EH (cell line): ENCODE measurements at regions not wholly inside any gene's neighbourhood (a gene's known extent, or its start where the extent isn't known, plus 50 kb on each side); places are given as distances from the start of the nearest gene placed in this dataset.
A peak's percentile ranks its signal among the peaks of the same experiment; 100 is the strongest.
"Not testable (repeated sequence)": the region's sequence is repeated elsewhere in the genome, so short reads cannot be mapped to it uniquely, and the experiment has no call there.

Experiments
- DNase-seq: peaks from one replicate; pipeline ENCODE4 v3.0.0-alpha.2; 2015; ENCODE audit warnings: low read depth

DNA sequence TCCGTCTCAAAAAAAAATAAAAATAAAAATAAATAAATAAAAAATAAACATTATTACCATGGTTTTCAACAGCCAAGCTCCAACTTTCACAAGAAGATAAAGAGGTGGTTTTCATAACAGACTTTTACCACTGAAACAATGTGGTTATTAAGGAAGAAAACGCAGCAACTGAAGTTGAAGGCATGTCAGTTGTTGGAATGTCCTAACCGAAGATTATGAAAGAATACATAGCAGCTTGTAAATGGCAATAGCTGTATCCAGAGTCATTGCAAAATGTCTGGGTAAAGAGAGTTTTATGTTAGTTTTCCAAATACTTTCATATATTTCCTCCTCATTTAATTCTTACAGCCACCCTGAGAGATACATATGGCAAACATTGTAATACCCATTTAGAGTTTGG is 161.6 kb upstream of the MARCKS start:
- DNase-seq: peak; percentile 76

DNA sequence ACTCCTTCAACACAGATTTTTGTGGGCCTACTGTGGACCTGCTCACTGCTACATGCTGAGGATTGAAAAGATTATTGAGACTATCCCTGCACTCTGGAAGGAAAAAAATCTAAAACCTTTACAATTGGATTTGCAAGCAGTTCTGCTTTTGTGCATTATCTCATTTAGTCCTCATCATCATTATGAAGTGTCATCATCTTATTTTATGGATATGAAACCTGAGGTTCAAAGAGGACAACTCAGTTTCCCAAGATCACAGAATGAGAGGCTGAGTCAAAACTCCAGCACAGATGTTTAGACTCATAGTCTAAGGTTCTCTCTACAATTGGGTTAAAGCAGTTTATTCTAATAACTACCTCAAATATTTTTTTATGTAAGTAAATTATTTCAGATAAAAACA is 160.2 kb upstream of the MARCKS start:
- DNase-seq: no peak

DNA sequence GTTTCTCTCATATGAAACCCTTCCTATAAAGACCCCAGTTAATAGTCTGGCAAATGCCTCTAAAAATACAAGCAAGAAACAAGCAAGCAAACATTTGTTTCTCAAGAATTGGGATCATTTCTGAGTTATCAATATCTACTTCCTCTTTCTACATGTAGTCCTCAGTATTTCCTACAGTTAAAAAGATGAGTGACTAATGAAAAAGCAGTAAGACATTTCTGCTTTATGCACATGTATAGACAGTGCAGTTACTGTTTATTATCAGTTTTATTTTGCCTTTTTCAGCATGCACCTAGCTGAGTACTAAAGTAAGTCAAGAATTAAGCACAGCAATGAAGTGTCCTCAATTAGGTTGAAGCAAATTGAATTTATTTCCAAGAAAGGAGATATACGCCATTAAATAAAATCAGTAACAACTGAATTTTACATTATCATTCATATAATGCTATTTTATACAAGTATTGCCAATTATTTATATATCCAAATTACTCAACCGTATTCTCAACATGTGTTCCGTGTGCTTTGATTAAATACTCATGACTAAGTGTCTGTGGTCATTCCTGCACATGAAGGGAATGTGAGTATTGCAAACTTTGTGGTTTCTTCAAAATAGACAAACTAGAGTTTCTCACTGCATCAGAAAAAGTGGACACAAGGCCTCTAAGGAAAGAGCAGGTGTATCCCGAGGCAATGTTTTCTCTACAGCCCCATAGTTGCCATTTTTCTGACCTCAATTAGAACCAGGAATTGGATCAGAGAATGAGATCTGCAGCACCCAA is 159.3 kb upstream of the MARCKS start:
- peak; percentile 91 for DNase-seq

DNA sequence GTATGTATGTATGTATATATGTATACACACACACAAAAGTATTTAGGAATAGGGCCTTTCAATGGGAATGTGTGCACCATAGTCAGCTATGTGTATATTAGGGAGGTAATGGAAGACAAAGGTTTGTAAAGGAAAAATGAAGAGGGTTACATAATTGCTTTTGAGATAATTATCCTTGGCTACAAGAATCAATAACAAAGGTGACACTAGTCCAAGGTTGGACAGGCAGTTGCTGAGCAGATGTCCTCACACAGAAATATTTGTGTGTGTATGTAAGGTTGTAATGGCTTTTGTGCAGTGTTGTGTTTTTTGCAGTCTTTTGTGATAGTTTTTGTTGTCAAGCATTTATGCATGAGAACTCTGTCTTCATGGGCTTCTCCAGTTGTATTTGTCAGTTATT is 157.9 kb upstream of the MARCKS start:
- no peak for DNase-seq

DNA sequence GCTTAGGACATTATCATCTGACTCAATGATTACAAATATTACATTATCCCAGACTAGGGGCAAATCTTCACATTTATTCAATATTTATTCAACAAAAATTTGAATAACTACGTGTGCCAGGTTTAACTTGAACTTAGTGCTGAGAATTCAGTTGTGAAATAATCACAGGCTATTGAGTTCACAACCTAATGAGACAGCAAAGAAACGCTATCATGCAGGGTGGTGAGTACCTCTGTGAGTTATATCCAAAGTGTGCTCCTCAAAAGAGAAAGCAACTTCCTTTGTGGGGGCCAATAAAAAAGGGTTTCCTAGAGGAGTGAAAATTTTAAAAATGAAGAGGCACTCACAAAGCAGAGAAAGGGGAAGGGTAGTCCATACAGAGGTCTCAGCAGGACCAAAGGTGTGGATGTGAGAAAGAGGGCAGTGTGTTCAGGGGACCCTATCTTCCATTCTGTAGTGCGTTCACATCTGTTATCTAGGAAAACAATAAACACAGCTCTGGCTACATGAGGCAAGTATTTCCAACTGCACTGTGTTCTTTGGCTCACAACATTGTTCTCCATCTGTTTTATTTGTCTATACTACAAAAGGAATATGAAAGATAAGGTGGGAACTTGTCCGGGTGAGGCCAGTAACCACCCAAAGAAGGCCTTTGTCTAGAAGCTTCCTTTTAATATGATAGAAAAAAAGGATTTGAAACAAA is 155.4 kb upstream of the MARCKS start:
- no peak for DNase-seq

- no peak for DNase-seq
Observed at GRCh38 chr6:113707194-113707593, 150.0 kb upstream of the MARCKS start.

DNA sequence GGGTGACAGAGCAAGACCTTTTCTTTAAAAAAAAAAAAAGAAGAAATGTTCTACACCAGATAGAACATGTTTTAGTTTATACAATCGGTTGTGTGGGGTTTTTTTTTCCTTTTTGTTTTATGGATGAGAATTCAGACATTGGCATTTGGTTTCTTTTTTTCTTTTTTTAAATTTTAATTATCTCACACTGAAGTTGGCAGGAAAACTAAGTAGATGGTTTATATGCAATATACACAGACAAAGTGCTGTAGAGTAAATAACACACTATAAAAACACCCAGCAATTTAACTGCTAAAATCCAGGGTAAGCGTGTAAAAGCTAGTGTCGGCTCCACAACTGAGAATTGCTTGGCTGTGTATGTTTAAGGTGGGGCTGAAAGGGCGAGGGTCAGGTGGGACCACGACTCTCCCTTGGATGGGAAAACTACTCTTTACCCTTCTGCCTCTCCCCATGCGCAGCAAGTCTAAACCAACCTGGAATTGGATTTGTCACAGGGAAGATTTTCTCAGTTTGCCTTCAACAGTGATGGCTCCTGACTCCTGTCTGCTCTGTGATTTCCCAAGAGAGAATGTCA is 147.1 kb upstream of the MARCKS start:
- DNase-seq: no peak

DNA sequence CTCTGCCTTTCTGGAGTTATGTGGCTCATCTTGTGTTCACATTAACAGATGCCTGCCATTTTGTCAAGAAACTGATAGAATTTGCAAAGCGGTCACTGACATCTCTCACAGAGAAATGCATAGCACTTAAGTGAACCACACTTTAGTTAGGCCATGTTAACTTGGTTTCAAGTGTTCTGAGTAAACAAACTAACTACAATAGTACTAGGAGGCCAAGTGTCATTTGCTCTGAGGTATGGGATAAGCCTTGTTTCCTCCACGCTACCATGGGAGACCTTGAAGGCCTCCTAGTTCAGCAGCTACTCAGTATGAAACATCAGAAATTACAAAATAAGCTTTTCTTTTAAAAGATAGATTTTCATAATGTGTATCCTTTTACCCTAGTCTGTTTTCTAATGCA is 143.5 kb upstream of the MARCKS start:
- no peak for DNase-seq

GRCh38 chr6:113718588-113718987 is 138.6 kb upstream of the MARCKS start:
- DNase-seq: no peak

DNA sequence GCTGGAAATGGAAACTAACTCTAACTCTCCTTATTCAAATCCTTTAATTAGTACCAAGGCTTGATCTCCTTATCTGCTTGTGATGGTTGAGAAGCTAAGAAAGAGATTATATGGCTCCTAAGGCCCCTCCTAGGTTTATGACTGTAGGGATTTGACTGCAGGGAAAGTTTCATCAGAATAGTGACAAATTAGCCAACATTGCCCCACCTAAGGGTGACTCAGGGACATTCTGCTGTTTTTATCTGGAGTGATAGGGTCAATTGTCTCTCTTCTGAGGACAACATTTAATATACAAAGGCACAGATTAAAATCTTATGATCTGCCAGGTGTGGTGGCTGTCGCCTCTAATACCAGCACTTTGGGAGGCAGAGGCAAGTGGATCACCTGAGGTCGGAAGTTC is 138.1 kb upstream of the MARCKS start:
- DNase-seq: peak; percentile 34

- DNase-seq: peak; percentile 54
Observed at GRCh38 chr6:113719545-113719944, 137.6 kb upstream of the MARCKS start.

- peak; percentile 57 for DNase-seq
Observed at GRCh38 chr6:113723182-113723581, 134.0 kb upstream of the MARCKS start.

GRCh38 chr6:113724927-113725326 is 132.2 kb upstream of the MARCKS start:
- DNase-seq: not testable (repeated sequence)

DNA sequence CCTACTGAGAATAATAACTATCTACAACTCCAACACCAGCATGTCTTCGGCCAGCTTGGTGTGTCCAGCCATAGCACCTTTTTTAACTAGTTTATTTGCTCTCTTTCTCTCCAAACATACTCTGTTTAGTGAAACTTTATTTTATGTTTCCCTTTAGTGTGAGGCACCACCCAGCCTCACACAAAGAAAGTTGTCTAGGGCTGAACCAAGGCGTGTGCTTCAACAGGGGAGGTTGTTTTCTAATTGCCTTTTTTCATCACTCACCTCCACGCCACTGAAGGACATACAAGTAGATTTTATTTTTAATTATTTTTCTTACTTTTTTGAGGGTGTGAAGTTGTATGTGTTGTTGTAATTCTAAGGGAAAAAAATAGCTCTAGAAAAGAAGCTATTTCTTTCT is 125.6 kb upstream of the MARCKS start:
- DNase-seq: no peak

- DNase-seq: peak; percentile 11
Observed at GRCh38 chr6:113732384-113732966, 124.7 kb upstream of the MARCKS start.

- no peak for DNase-seq
Observed at GRCh38 chr6:113733381-113733780, 123.8 kb upstream of the MARCKS start.

DNA sequence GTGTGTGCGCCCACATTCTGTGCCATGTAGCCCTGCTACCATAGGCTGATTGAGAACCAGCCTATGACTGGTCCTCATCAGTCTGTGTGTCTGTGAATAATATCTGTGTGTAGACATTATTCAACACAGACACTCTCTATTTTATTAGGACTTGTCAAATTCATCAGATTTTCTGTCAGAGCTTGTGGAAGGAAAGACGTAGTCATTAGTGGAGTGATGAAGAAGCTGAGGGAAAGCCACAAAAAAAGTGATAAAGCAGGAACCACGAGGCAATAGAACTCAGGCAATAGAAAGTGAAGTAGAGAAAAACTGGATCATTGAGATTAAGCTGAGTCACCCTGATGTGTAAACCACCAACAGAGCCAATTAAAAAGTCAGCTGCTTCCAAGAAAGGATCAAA is 122.2 kb upstream of the MARCKS start:
- peak; percentile 56 for DNase-seq

- no peak for DNase-seq
Observed at GRCh38 chr6:113735491-113735890, 121.7 kb upstream of the MARCKS start.

GRCh38 chr6:113736978-113737377 is 120.2 kb upstream of the MARCKS start:
- no peak for DNase-seq

DNA sequence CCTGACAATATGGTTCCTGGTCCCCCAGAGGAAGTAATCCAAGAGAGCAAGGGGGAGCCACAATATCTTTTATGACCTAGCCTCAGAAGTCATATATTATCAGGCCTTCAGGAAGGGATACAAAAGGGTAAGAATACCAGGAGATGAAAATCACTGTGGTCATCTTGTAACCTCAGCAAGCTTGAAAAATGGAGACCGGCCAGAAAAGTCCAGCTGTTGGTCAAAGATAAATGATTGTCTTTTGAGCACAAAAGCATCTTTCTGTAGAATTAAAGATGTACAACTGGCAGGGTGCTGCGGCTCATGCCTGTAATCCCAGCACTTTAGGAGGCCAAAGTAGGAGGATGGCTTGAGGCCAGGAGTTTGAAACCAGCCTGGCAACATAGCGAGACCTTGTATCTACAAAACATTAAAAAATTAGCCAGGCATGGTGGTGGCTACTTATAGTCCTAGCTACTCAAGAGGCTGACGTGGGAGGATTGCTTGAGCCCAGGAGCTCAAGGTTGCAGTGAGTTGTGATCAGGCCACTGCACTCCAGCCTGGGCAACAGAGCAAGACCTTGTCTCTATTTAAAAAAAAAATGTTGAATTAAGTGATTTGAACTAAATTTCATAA is 118.0 kb upstream of the MARCKS start:
- DNase-seq: no peak

DNA sequence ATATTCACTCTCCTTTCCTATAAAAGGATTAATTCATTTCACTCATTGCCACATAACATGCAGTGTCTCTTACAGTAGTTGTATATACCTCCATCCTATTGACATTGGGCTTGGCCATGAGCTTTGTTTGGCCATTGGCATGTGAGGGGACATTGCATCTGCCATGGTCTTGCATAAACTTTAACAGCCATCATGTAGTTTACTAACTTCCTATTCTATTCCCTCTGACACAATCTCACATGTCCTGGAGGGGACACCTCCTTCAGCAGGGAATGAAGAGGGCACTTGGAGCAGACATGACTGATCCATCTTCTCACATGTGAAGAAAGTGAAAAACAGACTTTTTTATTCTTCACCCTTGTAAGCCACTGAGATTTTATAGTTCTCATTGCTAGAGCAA is 115.5 kb upstream of the MARCKS start:
- DNase-seq: no peak

DNA sequence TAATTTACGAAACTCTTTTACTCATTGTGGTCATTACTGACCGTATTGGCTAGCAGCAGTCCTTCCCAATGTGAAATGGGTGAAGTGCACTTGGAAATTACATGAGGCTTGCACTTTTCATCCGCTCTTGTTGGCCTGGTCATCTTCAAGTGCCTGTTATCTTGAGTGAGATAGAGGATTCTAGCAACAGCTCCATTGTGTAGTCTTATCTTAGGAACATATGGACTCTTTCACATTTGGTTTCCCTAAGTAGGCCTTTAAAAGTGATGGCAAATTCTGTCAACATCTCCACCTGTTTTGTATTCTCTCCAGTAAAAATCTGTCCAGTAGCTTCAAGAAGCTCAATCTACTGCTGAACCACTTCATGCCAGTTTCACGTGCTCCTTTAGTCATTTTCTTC is 114.8 kb upstream of the MARCKS start:
- DNase-seq: no peak

GRCh38 chr6:113744861-113745260 is 112.3 kb upstream of the MARCKS start:
- no peak for DNase-seq
